HG03159 (cell line): ENCODE measurements at regions not wholly inside any gene's neighbourhood (a gene's known extent, or its start where the extent isn't known, plus 50 kb on each side); places are given as distances from the start of the nearest gene placed in this dataset.
"Not testable (repeated sequence)": the region's sequence is repeated elsewhere in the genome, so short reads cannot be mapped to it uniquely, and the experiment has no call there.

Experiments
- ATAC-seq: cut with Tn5 transposase; IDR thresholded peaks from one replicate; pipeline ENCODE4 v1.9.1; 2021; ENCODE audit warnings: mild to moderate bottlenecking, moderate library complexity; ENCODE audit not compliant: unreplicated experiment

DNA sequence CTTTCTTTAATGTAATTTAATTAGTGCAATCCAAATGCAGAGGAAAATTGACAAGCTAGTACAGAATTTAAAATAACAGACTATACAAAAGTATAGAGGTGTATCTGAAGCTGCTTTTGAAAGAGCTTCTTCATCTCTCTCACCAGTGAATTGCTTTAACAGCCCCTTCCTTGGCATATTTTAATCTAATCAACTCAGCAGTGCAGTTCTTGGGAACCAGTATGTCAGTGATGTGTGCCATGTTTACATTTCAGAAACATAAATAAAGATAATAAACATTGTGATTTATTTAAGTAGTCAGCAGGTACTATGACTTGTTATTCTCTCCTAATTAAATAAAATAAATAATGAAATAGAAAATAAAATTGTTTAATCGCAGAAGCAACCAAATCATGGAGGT lies 1260.6 kb downstream of the NCAM2 start:
- ATAC-seq, result no peak

DNA sequence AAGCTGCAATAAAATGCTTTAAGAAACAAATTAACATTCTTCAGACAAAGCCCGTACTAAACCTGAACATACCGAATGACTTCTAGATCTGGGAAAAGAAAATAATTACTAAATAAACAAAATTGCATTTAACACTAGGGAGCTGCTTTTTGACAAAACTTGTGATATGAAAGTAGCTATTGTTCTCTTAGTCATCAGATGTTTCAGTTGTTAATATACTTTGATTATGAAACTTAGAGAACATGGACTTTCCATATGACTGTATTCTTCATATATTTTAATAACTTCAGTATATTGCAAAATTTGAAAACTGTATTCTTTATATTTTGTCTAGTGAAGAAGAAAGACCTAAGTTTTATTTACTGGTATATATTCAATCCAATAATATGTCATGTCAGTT lies 1262.1 kb downstream of the NCAM2 start:
- ATAC-seq, result no peak

DNA sequence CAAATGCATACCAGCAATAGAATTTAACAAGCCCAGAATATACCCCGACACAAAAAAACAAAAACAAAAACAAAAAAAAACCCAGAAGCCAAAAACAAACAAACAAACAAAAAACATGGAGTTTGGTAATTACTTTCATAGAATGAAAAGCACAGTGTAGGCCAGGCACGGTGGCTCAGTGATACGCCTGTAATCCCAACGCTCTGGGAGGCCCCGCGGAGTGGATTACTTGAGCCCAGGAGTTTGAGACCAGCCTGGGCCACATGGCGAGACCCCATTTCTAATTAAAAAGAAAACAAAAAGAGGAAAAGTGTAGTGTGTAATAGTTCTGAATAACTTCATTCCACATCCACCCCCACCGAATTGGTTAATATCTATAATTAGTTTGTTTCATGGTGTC lies 1265.7 kb downstream of the NCAM2 start:
- ATAC-seq, result no peak

DNA sequence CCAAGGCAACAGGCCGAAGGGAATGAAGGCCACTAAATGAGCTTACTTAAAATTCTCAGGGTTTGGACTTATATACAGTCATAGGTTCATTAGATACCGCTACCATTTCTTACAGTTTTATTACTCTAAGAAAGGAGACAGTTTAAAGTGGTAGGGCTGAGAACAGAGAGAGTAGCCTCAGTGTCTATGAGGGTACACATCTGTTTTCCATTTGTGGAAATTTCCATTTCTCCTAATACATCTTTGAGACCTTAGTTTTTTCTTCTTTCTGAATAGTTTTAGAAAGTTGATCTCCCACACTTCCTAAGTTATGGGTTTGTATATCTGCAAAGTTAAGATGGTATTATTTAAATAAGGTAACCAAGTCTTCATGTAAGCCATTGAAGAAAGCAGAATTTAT lies 1279.1 kb downstream of the NCAM2 start:
- no peak for ATAC-seq

DNA sequence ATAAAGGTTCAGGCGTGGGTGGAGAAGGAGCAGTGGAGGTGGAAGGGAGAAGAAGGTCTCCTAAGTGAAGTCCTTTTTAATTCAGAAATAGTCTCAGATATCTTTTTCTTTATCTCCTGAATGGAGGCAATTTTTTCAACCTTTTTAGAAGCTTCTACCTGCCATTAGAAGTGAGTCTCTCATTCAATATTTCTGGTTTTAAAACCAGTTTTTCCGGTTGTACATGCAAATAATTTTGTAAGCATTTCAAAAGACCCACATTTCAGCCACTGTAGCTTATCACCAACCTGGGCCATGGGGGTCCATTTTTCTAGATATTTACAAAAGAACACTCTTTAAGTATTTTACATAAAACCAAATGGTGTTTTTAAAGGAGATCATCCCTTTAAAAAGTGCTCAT lies 1280.2 kb downstream of the NCAM2 start:
- no peak for ATAC-seq

DNA sequence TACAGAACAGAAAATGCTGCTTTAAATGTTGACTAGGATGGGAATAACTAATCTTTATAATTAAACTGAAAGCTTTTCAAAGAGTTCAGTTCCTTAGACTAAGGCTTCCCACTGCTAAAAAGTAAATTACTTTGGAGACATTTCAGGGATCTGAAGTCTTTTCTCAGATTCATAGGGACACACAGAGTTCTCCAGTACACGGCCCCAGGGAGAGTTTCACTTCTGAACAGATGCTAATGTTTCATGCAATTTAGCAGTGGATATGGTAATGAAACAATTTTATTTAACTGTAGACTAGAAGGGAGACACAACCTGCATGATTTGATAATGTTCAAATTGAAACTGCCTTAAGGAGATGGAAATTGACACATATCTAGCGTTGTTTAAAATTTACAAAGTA lies 1282.6 kb downstream of the NCAM2 start:
- ATAC-seq, result no peak

DNA sequence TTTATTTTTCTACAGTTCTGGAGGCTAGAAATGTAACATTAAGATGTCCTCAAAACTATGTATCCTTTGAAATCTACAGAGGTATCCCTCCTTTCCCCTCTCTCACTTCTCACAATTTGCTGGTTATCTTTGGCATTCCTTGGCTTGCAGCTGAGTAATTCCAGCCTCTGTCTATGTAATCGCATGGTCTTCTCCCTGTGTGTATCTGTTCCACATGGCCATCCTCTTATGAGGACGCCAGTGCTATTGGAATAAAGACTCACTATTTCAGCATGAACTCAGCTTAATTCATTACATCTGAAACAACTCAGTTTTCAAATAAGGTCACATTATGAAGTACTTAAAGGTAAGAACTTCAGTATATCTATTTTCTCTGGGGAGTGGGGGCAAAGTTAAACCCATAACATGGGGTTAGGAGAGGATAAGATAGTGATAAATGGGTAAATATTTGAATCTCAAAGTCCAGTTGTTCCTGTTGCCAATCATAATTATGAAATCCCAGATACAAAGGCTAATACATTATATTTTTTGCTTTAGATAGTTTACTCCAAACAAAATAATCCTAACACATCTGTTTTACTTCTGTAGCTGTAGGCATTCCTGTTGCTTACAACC lies 1290.8 kb downstream of the NCAM2 start:
- no peak for ATAC-seq

DNA sequence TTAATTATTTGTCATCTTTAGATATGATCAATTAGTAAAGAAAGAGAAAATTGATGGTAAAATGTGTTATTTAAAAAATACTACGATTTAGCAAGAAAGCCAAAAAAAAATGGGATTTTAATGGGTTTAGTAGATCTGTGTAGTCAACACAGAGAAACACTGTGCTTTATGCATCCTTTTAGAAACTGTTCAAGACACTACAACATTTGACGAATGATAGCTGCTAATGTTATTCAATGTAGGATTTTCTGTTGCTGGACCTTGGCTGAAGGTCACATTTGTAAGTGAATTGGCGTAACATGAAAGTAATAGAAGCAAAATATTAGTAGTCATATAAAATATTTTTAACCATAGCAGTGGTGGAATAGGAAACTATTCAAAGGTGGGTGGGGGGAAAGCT lies 1293.9 kb downstream of the NCAM2 start:
- ATAC-seq, result no peak

DNA sequence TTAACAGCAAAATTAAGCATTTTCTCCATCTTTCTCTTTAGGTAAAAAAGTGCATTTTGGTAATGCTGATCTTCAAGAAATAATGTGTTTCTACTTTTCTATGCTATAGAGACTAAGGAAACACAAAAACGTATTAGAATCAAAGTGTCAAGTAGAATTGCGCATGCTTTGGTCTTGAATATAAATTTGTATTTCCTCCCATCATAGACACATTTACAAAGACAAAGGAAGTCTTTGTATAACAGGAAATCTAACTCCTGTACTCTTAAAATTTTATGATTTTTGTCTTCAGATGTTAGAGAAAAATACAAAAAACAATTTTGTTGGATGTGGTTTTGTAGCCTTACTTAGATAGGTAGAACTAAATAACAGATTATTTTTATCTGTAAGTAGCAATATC lies 1299.4 kb downstream of the NCAM2 start:
- ATAC-seq, result no peak

DNA sequence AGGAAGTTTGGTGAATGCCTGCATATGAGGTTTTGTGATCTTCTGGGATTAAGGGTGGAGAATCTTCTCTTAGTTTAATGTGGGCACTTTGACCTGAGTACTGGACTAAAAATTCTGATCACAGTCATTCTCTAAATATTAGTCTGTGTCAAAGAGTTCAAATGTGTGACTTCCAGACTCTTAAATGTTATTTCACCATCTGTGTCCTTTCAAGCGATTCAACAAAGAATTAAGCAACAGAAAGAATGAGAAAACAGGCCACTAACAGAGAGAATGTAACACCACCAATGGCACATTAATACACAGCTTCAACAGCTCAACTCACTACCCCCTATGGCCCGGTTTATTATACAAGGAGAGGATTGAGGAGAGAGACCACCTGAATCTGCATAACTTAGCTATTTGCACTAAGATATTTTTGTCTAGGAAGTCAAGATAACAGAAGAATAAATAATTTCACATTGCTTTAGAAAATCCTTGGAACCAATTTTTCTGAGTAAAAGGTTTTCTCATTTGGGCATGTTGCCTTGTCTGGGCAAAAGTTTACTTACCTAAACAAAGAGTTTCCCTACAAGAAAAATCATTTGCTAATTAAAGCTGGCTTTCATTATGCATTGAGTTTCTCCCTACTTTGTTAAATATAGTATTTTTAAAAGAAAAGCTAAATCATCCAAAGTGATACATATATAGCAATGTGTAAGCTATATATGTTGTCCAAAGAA lies 1313.7 kb downstream of the NCAM2 start:
- no peak for ATAC-seq

DNA sequence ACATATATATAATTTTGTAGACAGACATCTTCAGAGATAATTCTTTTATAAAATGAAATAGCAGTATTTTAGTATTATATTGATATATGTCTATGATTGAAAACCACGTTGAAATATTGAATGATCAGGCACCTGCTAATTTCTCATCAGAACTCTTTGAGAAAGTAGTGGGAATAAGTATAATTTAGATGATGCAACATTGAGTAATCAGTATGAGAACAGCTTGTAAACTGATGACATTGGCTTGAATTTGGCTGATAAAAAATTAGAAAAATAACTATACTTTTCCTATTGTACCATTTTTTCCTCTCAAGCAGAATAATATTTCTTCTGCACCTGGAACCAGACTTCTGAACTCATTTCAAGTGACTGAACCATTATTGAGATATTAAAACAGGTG lies 1316.8 kb downstream of the NCAM2 start:
- ATAC-seq, result no peak

DNA sequence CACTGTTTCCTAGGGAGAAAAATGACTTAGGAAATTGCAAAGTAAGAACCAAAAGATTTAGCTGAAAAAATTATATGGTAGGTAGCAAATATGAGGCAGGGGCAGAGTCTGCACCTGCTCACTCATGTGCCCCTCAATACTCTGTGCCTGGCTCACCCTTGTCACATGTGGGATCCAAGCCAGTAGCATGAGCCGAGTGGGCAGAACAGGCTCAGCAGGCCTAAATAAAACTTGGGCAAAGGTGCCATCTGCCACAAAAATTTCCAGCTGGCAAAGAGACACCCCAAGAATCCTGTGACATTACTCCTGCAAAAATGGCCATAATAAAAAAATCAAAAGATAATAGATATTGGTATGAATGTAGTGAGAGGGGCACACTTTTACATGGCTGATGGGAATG lies 1321.2 kb downstream of the NCAM2 start:
- ATAC-seq, result no peak

DNA sequence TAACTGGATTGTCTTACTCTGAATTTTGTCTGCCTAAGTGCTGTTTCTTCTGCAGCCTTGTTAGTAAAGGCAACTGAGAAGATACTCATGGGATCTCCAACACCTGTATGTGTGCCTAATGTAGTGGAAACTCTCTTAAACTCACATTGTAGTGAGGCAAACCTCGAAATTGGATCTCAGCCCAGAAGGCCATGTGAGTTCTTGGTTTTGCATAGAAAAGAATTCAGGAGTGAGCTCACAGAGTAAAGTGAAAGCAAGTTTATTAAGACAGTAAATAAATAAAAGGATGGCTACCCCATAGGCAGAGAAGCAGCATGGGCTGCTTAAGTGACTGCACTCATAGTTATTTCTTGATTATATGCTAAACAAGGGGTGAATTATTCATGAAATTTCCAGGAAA lies 1344.7 kb downstream of the NCAM2 start:
- no peak for ATAC-seq

DNA sequence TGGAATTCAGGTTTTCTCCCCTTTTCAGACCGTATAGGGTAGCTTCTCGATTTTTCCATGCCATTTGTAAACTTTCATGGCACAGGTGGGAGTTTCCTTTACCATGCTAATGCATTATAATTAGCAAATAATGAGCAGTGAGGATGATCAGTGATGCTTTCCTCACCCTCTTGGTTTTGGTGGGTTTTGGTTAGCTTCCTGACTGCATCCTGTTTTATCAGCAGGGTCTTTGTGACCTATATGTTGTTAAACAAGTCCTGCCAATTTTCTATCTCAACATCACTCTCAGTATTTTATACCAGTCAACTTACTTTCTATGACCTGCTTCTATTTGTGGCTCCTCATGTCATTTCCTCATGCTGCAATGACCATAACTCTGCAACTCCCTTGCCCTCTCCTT lies 1345.1 kb downstream of the NCAM2 start:
- no peak for ATAC-seq

DNA sequence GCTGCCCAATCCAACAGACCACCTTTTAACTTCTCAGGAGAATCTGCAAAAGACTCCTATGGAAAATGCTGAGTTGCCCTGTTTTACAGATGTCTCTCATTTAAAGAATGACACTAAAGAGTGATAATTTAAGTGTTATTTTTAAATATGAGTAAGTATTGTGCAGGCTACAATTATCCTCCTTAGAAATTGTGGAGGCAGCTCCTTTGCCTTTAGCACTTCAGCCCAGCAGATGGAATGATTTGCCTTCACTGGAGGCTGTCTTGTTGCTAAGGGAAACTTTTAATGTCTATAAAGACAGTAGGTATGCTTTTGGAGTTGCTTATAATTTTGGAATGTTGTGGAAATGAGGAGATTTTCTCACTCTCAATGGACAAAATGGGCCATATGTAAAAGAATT lies 1345.5 kb downstream of the NCAM2 start:
- ATAC-seq, result no peak

DNA sequence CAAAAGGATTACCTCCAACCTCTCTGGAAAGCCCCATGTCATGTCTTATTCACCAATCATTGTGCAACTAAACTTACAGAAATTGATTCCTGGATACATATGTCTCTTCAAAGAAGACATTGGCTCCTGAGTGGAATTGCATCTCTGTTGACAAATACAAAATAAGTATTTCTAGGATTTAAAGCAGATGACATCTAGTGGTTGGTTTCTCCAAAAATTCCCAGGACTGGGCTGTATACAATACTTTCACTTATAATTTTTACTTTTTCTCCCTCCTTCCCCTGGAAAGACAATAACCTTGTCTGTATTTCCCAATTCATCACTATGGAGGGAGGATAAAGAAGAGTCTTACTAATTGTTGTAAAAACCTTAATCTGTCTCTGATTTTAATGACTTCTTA lies 1347.4 kb downstream of the NCAM2 start:
- ATAC-seq, result no peak

DNA sequence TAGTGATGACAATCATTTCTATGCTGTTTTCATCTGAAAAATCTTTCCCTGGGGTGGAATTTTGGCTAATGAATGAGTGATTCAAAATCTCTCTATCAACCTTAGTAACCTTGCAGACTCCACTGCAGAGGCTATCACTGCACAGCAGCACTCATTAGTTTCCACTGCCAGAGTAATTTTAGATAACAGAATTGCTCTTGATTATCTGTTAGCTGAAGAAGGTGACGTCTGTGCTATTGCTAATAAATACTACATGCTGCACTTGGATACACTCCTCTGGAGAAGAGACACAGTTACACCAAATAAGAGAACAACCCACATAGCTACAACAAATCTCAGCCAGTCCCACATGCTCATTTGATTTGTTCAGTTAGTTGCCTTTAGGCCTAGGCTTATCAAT lies 1348.4 kb downstream of the NCAM2 start:
- no peak for ATAC-seq

DNA sequence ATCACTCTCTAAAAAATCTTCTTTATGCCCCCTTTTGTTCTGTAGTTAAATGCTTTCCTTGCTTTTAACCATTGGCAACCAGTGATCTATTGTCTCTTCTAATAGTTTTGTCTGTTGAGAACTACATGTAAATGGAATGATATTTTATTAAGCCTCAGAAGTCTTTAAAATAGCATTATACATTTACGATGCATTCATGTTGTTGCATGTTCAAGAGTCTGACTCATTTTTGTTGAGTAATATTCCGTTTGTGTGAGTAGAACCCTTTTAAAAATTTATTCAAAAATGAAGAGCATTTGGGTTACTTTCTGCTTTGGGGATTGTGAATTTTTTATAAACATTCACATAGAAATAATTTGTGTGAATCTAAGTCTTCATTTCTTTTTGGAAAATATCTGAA lies 1352.9 kb downstream of the NCAM2 start:
- no peak for ATAC-seq

DNA sequence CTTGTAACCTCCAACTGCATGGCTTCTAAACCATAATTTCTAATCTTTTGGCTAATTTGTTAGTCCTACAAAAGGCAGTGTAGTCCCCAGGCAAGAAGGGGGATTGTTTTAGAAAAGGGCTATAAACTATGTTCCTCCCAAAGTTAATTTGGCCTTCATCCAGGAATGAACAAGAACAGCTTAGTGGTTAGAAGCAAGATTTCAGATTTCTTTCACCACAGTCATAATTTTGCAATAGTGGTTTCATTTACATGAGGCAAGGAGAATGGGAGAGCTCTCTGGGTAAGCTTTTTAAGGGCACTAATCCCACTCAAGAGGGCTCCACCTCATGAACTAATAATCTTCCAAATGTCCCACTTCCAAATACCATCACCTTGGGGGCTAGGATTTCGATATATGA lies 1353.9 kb downstream of the NCAM2 start:
- no peak for ATAC-seq

DNA sequence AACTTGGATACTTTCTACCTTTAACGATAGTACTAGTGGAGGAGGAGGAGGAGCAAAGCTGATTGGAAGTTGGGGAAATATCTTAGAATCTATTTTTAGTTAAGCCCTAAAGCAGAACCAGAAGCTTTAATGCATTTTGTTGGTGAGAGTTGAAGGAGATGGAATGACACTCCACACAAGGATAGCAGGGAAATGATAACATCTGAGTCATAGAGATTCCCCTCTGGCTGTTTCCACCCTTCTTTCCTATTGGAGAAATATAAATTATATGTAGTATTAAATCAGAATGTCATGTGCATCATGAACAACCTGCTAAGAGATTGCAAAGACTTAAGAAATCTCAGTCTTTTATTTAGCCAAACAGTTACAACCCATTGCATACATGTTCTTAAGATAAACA lies 1357.7 kb downstream of the NCAM2 start:
- ATAC-seq, result no peak

DNA sequence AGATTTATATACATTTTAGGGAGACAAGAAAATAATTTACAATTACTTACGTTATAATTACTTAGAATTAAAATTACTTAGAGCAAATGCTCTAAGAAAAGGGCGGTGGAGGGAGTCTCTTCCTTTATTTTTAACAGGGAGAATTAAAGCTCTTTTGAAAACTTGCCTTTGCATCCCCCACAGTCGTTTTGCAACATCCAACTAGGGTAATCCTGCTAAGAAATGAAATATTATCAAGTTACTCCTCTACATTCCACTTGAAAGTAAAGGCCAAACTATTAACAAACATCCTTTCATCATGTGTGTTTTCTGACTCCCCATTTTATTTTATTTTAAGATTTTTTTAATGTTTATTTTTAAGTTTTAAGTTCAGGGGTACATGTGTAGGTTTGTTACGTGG lies 1358.5 kb downstream of the NCAM2 start:
- no peak for ATAC-seq

DNA sequence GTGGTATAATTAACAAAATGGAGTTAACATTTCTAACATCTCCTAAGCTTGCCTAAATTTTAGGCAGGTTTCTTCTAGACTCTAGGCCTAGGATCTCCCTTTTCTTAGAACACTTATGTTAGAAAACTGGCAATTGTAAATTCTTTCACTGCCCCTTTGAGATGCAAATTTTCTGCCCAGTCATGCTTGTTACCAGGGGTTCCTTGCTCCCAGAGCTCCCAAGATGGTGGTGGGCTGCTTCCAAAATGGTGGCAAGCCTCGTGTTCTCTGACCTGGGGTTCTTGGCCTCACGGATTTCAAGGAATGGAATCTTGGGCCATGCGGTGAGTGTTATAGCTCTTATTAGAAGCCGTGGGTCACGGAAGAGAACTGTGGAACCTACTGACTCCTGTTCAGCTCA lies 1361.4 kb downstream of the NCAM2 start:
- ATAC-seq, result not testable (repeated sequence)

DNA sequence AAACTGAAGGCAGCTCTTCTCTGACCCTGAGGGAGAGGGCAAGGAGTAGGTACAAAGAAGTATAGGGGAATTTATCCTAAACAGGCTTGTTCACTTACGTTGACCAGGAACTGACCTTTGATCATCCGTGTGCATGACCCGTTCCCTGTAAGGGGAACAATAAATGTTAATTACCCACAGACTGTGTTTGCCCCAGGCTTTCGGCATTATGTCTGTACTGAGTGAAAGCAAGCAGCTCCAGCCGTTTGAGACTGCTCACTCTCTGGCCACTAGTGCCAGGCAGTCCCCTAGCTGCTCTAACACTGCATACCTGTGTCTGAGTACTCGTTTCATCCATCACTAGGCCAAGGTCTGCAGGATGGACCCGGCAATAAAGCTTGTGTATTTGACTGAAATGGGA lies 1365.3 kb downstream of the NCAM2 start:
- ATAC-seq, result no peak
